GM23248 (cell line): ENCODE measurements at regions not wholly inside any gene's neighbourhood (a gene's known extent, or its start where the extent isn't known, plus 50 kb on each side); places are given as distances from the start of the nearest gene placed in this dataset.
"Not testable (repeated sequence)": the region's sequence is repeated elsewhere in the genome, so short reads cannot be mapped to it uniquely, and the experiment has no call there.

Source experiments
- EZH2 ChIP-seq: fragments of 200-600 bp; sonication (generic); IDR thresholded peaks from 2 replicates; pipeline ENCODE4 v1.6.1; 2018; ENCODE audit warnings: antibody characterized with exemption, mild to moderate bottlenecking; ENCODE audit not compliant: insufficient read depth, poor library complexity, severe bottlenecking
- EZH2phosphoT487 ChIP-seq: fragments of 200-600 bp; sonication (generic); IDR thresholded peaks from 2 replicates; pipeline ENCODE4 v1.6.1; 2018; ENCODE audit warnings: antibody characterized with exemption, moderate library complexity, mild to moderate bottlenecking, low read depth; ENCODE audit not compliant: insufficient read depth

DNA sequence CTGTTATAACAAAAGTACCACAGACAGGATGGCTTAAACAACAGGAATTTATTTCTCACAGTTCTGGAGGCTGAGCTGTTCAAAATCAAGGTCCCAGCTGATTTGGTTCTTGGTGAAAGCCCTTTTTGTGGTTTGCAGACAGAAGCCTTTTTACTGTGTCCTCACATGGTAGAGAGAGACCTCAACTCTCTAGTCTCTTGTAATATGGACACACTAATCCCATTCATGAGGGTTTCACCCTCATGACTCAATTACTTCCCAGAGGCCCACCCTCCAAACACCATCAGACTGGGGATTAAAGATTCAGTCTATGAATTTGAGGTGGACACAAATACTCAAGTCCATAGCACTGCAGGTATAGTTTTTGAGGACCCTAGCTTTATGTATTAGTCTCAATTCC, 97.3 kb upstream of the WIPF3 start:
- TF ChIP-seq EZH2, EZH2phosphoT487: not testable (repeated sequence)
